ENCODE measurements at regions not wholly inside any gene's neighbourhood (a gene's known extent, or its start where the extent isn't known, plus 50 kb on each side); places are given as distances from the start of the nearest gene placed in this dataset.

DNA sequence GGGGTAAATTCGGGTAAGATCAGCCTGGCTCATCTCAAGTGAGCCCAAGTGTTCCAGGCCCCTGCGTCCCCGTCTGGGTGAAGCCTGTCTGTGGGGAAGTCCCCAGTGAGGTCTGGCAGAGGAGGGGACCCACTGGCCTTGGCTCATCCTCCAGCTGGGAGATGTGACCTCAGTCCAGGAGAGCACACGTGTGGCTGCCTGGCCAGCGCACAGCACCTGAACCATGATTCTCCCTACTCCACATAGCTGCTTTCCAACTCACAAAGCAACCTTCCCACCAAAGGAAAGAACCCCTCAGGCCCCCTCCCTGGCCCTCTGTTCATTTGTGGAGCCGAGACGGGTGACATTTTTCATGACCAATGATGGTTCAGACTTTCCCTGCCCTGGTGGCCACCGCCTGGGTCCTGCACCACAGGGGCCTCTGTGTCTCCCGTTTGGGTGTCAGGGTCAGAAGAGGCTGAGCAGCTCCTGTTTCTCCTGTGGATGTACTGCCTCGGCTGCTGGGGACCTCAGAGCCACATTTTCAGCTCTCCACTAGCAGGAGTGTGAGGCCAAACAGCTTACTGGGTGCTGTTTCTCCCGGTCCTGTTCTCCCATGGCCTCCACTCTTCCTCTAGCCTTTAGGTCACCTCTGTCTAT lies 111.4 kb downstream of the CPZ start:
- DNase-seq (ENCODE audit: low read depth, low spot score), result no peak
- no peaks in the 10 kb centered on the region for H3K36me3 ChIP-seq (ENCODE audit: control insufficient read depth, insufficient read depth, low read length)
- H3K9me3 ChIP-seq (ENCODE audit: control insufficient read depth, insufficient read depth, low read length), result no peaks in the 10 kb centered on the region
- no peak overlapping the region for H3K27ac ChIP-seq (ENCODE audit: low read length)
- peaks cover 2% of the 10 kb centered on the region; the same call in 1 of the 2 replicates for H3K4me1 ChIP-seq (ENCODE audit: control insufficient read depth, insufficient read depth, low read length)
- no CpG with 5 or more reads among the region's 11 CpGs for WGBS (ENCODE audit: insufficient coverage, insufficient read length)
- no peak overlapping the region for H3K4me3 ChIP-seq (ENCODE audit: low read length)
- H3K27me3 ChIP-seq (ENCODE audit: control insufficient read depth, insufficient read depth, low read length), result no peaks in the 10 kb centered on the region

DNA sequence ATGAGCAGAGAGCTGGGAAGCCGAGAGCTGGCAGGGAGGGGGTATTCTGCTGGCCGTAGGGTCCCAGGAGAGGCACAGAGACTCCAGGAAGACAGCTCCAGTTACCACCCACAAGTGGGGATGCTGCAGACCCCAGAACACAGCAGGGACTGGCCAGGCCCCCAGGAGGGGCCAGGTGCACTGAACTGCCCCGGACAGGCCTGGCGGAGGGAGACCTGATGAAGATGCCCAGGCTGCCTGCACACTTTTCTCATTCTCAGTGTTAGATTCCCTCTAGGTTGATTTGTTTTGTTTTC lies 110.8 kb downstream of the CPZ start:
- no CpG with 5 or more reads among the region's 4 CpGs for WGBS (ENCODE audit: insufficient coverage, insufficient read length)
- DNase-seq (ENCODE audit: low read depth, low spot score), result no peak

DNA sequence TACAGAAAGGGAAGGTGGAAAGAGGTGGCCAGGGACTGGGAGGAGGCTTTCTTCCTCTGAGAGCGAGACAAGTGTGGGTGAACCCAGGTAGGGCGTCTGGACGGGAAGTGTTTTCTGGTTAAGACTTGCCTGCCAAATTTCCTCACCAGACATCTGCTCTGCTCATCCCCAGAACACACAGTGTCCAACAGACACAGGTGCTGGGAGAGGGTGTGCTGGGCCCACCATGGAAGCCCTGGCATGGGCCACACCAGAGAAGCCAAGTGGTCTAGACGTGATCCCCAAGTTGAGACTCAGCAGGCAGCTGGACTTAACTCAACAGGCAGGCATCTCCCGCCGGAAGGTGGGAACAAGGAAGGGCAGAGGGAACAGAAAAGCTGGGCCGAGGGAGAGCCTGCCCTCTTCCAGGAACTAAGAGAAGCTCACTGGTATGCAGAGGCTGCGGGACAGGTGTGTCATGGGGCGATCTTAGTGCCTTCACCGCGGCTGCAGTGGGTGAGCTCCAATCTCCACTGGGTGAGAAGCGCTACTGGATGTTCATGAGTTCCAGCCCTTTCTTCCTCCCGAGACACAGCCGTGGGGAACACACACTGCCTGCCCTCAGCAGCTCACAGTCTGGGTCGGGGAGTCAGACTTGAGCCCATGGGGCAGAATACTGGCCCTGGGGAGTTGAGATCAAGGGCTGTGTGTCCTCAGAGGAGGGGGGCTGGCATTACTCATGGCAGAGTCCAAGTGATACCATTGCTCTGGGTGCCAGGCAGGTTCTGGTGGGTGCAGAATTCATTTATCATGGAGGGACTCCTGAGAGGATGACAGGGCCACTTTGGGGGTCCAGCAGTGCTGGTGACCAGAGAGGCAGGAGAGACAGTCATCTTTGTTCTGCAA lies 110.2 kb downstream of the CPZ start:
- no peak for DNase-seq (ENCODE audit: low read depth, low spot score)
- Histone ChIP-seq H3K4me3 (ENCODE audit: low read length) (no peak overlapping the region), H3K4me1 (ENCODE audit: control insufficient read depth, insufficient read depth, low read length) (peaks cover 2% of the 10 kb centered on the region; the same call in 1 of the 2 replicates), H3K27ac (ENCODE audit: low read length) (no peak overlapping the region), H3K9me3 (ENCODE audit: control insufficient read depth, insufficient read depth, low read length) (no peaks in the 10 kb centered on the region), H3K36me3 (ENCODE audit: control insufficient read depth, insufficient read depth, low read length) (no peaks in the 10 kb centered on the region), H3K27me3 (ENCODE audit: control insufficient read depth, insufficient read depth, low read length) (no peaks in the 10 kb centered on the region)
- no CpG with 5 or more reads among the region's 15 CpGs for WGBS (ENCODE audit: insufficient coverage, insufficient read length)

More for the DNA sequence above, 110.8 kb downstream of the CPZ start:
- Histone ChIP-seq H3K27ac (ENCODE audit: low read length) (no peak overlapping the region), H3K27me3 (ENCODE audit: control insufficient read depth, insufficient read depth, low read length) (no peaks in the 10 kb centered on the region), H3K4me3 (ENCODE audit: low read length) (no peak overlapping the region), H3K9me3 (ENCODE audit: control insufficient read depth, insufficient read depth, low read length) (no peaks in the 10 kb centered on the region), H3K4me1 (ENCODE audit: control insufficient read depth, insufficient read depth, low read length) (peaks cover 2% of the 10 kb centered on the region; the same call in 1 of the 2 replicates), H3K36me3 (ENCODE audit: control insufficient read depth, insufficient read depth, low read length) (no peaks in the 10 kb centered on the region)

DNA sequence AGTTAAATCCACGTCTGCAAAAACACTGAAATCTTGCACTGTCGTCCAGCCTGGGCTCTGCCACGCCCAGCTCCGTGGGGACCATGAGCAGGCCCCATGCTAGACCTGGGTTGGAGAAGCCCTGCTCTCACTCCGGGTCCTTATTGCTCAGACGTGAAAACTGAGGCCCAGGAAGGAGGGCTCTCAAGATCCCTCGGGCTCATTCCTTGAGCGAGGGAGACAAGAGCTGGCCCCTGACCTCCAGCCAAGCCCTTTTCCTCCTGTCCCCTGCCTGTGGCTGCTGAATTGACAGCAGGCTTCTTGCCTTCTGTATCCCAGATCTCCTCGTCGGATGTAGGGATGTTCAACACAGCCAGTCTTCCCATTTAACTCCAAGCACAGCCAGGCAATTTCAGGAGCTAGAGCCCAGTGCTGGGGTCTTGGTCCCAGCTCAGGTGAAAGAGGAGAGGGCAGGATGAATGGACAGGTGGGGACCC lies 109.5 kb downstream of the CPZ start:
- Histone ChIP-seq H3K27me3 (ENCODE audit: control insufficient read depth, insufficient read depth, low read length) (no peaks in the 10 kb centered on the region), H3K4me1 (ENCODE audit: control insufficient read depth, insufficient read depth, low read length) (peaks cover 2% of the 10 kb centered on the region; the same call in 1 of the 2 replicates)
- DNase-seq (ENCODE audit: low read depth, low spot score), result no peak

DNA sequence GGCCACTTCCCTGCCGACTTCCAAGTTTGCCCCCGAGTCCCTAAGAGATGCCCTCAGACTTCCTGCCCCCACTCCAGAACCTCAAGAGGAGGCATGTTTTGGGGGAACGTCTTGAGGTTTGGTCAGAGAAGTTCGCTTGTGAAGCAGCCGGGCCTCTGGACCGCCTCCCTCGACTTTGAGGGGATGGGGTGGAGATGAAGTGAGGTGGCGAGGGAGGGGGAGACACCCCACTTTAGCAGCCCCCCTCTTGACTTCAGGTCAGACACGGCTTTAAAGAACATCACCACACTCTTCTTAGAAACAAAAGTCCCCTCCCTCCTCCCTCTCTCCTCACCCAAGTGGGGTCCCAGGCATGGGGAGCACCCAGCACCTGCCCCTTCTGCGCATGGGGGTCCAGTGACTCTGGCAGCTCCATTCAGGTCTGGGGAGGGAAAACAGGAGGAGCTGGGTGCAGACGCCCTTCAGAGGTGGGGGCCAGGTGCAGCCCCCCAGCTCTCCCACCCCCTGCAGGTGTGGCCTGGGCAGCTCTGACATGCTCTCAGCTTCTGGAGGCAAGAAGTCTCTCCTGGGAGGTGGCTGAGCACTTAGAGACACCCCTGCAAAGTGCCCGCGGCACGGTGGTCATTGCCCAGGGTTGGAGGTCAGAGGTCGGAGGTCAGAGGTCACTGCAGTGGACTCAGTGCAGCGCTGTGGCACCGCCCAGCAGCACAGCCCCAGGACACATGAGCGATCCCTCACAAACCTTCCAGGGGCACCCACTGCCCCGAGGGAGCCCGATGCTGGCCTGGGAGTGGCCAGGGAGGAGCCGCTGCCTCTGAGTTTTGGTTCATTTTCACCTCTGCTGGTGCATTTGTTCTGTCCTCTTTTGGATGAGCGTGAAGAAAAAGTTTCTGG lies 108.8 kb downstream of the CPZ start:
- no peaks in the 10 kb centered on the region for H3K9me3 ChIP-seq (ENCODE audit: control insufficient read depth, insufficient read depth, low read length)
- DNase-seq (ENCODE audit: low read depth, low spot score), result no peak
- H3K4me3 ChIP-seq (ENCODE audit: low read length), result no peak overlapping the region
- WGBS (ENCODE audit: insufficient coverage, insufficient read length), result no CpG with 5 or more reads among the region's 22 CpGs
- H3K36me3 ChIP-seq (ENCODE audit: control insufficient read depth, insufficient read depth, low read length), result no peaks in the 10 kb centered on the region
- H3K4me1 ChIP-seq (ENCODE audit: control insufficient read depth, insufficient read depth, low read length), result peaks cover 2% of the 10 kb centered on the region; the same call in 1 of the 2 replicates
- no peak overlapping the region for H3K27ac ChIP-seq (ENCODE audit: low read length)
- no peaks in the 10 kb centered on the region for H3K27me3 ChIP-seq (ENCODE audit: control insufficient read depth, insufficient read depth, low read length)

More for the DNA sequence above, 109.5 kb downstream of the CPZ start:
- H3K9me3 ChIP-seq (ENCODE audit: control insufficient read depth, insufficient read depth, low read length), result no peaks in the 10 kb centered on the region
- H3K36me3 ChIP-seq (ENCODE audit: control insufficient read depth, insufficient read depth, low read length), result no peaks in the 10 kb centered on the region
- no peak overlapping the region for H3K4me3 ChIP-seq (ENCODE audit: low read length)
- H3K27ac ChIP-seq (ENCODE audit: low read length), result no peak overlapping the region
- WGBS (ENCODE audit: insufficient coverage, insufficient read length), result no CpG with 5 or more reads among the region's 10 CpGs

DNA sequence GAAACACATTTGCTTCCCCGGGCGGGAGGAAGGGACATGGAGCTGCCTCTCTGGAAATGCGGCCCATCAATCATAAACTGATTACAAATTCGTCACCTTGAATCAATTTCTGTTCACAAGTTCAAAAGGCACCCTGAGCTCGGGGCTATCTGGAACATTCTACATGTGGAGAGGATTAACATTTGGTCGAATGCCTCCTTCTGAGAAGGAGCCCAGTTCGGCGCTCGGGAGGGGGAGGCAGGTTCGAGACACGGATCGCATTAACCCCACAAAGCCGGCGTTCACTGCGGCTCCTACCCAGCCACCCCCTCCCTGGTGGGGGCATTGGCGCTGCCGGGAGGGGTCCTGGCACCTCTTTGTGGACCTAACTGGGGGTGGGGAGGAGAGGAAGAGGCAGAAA lies 108.0 kb downstream of the CPZ start:
- H3K4me1 ChIP-seq (ENCODE audit: control insufficient read depth, insufficient read depth, low read length), result no peaks in the 10 kb centered on the region
- no peak overlapping the region for H3K4me3 ChIP-seq (ENCODE audit: low read length)
- no peak for DNase-seq (ENCODE audit: low read depth, low spot score)
- no peaks in the 10 kb centered on the region for H3K36me3 ChIP-seq (ENCODE audit: control insufficient read depth, insufficient read depth, low read length)
- no CpG with 5 or more reads among the region's 17 CpGs for WGBS (ENCODE audit: insufficient coverage, insufficient read length)
- H3K27me3 ChIP-seq (ENCODE audit: control insufficient read depth, insufficient read depth, low read length), result no peaks in the 10 kb centered on the region
- H3K27ac ChIP-seq (ENCODE audit: low read length), result no peak overlapping the region
- no peaks in the 10 kb centered on the region for H3K9me3 ChIP-seq (ENCODE audit: control insufficient read depth, insufficient read depth, low read length)

DNA sequence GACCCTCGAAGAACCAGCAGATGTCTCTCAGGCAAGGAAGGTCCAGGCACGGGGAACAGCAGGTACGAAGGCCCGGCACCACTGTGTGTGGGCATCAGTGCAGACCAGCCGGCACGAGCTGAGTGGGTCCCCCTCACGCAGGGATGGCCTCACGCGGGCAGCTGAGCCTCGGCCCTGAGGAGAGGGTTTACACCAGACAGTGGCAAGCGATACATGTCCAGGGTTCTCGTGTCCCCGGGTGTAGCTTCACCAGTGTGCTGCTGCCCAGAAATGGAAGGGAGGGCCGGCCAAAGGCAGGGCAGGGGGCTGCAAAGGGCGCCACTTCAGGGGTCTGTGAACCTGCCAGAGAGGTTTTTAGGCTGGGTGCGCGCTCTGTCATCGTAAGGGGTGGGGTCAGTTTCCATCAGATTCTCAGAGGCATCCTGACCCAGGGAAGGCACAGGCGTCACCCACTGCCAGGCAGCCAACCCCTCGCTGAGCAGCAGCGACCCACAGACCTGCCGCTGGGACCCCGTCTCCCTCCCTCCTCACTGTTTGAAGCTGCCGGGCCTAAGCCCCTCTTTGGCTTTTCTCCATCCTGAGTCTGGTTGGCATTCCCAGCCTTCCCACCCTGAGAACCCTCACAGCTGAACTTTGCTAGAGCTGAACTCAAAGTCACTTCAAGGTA lies 107.0 kb downstream of the CPZ start:
- DNase-seq (ENCODE audit: low read depth, low spot score), result no peak
- H3K4me3 ChIP-seq (ENCODE audit: low read length), result no peak overlapping the region
- no CpG with 5 or more reads among the region's 24 CpGs for WGBS (ENCODE audit: insufficient coverage, insufficient read length)
- no peaks in the 10 kb centered on the region for H3K4me1 ChIP-seq (ENCODE audit: control insufficient read depth, insufficient read depth, low read length)
- H3K36me3 ChIP-seq (ENCODE audit: control insufficient read depth, insufficient read depth, low read length), result no peaks in the 10 kb centered on the region
- H3K9me3 ChIP-seq (ENCODE audit: control insufficient read depth, insufficient read depth, low read length), result no peaks in the 10 kb centered on the region
- H3K27me3 ChIP-seq (ENCODE audit: control insufficient read depth, insufficient read depth, low read length), result no peaks in the 10 kb centered on the region
- no peak overlapping the region for H3K27ac ChIP-seq (ENCODE audit: low read length)

DNA sequence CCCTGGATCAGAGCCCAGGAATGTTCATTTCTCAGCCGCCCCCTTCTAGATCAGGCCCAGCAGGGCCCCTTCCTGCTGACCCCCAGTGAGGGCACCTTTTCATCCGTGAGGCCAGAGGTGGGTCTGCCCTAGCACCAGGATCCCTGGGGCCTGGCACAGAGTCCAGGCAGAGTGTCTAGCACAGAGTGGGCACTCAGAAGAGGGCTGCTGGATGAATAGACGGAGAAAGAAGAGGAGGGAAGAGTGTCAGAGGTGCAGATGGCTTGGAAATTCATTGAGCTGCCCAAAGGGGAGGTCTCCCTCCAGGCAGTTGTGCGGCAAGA lies 106.5 kb downstream of the CPZ start:
- no peaks in the 10 kb centered on the region for H3K9me3 ChIP-seq (ENCODE audit: control insufficient read depth, insufficient read depth, low read length)
- DNase-seq (ENCODE audit: low read depth, low spot score), result no peak
- H3K4me1 ChIP-seq (ENCODE audit: control insufficient read depth, insufficient read depth, low read length), result no peaks in the 10 kb centered on the region
- no peaks in the 10 kb centered on the region for H3K27me3 ChIP-seq (ENCODE audit: control insufficient read depth, insufficient read depth, low read length)
- no peak overlapping the region for H3K27ac ChIP-seq (ENCODE audit: low read length)
- no CpG with 5 or more reads among the region's 4 CpGs for WGBS (ENCODE audit: insufficient coverage, insufficient read length)
- no peaks in the 10 kb centered on the region for H3K36me3 ChIP-seq (ENCODE audit: control insufficient read depth, insufficient read depth, low read length)
- no peak overlapping the region for H3K4me3 ChIP-seq (ENCODE audit: low read length)

DNA sequence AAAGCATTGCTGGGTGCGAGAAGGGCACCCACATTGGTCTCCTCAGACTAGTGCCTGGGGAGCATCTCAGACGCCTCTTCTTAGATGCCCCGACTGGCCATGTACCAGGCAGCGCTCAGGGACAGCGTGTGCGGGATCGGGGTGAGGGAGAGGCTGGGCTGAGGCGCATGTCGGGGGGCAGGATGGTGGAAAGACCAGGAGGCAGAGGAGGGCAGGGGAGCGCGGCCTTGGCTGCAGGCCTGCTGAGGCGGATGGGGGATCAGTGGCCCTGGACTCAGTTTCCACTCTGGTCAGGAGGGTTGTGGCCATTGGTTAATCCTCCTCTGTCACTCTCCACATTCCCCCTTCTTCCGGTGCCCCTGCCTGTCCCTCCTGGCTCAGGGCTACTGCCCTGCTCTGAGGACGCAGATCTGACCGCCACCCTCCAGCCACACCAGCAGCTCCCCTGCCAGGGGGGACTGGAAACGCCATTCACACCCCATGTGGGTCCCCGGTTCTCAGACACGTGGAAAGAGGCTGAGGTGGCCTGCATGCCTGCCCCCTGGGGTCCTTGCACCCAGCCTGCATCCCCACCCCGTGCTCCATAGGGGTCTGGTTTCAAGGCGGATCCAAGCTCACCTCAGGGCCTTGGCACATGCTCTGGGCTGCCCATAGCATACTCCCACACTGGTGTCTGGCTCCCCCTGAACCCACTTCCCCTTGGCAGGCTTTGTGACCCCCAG lies 105.9 kb downstream of the CPZ start:
- no CpG with 5 or more reads among the region's 20 CpGs for WGBS (ENCODE audit: insufficient coverage, insufficient read length)
- no peaks in the 10 kb centered on the region for H3K27me3 ChIP-seq (ENCODE audit: control insufficient read depth, insufficient read depth, low read length)
- no peaks in the 10 kb centered on the region for H3K4me1 ChIP-seq (ENCODE audit: control insufficient read depth, insufficient read depth, low read length)
- no peaks in the 10 kb centered on the region for H3K36me3 ChIP-seq (ENCODE audit: control insufficient read depth, insufficient read depth, low read length)
- H3K4me3 ChIP-seq (ENCODE audit: low read length), result no peak overlapping the region
- DNase-seq (ENCODE audit: low read depth, low spot score), result no peak
- H3K27ac ChIP-seq (ENCODE audit: low read length), result no peak overlapping the region
- H3K9me3 ChIP-seq (ENCODE audit: control insufficient read depth, insufficient read depth, low read length), result no peaks in the 10 kb centered on the region
